HG03575 (cell line): ENCODE measurements at regions not wholly inside any gene's neighbourhood (a gene's known extent, or its start where the extent isn't known, plus 50 kb on each side); places are given as distances from the start of the nearest gene placed in this dataset.
A peak's percentile ranks its signal among the peaks of the same experiment; 100 is the strongest.

Experiments used
- ATAC-seq: cut with Tn5 transposase; IDR thresholded peaks from one replicate; pipeline ENCODE4 v1.9.1; 2021; ENCODE audit not compliant: unreplicated experiment, insufficient number of reproducible peaks, low FRiP score; ENCODE audit errors: extremely low read depth

DNA sequence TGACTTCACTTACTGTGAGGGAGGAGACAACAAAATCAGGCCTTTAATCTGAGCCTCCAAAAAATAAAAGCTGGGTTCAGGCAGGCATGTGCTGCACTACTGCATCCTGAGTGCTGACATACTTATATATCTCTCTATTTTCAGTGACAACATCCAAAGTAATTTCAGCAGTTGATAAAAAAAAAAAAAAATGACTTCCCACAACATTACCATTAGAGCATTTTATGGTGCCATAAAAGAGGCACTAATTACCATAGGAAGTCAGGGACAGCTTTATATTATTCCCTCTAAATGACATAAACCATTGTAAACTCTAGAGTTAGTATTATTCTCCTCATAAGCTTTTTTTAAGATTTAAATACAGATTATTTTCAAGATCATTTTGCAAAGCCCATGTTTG, 346.1 kb downstream of the SLCO4C1 start:
- ATAC-seq: no peak

DNA sequence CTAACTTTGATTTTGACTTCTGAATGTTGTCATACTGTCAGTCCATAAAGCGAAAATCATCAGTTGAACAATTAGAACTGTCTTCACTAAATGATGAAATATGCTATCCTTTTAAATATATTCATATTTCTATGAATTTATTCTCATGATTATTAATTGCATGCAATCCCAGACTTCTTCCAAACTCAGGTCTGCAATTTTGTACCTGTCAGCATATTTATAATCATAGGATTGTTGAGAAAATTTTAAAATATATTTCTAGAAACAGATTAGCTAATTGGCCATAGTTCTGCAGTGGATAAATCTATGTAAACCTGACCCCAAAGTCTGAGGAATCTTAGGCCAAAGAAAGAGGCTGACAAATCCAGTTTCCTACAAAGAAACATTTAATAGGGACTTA, 347.5 kb downstream of the SLCO4C1 start:
- ATAC-seq: no peak

DNA sequence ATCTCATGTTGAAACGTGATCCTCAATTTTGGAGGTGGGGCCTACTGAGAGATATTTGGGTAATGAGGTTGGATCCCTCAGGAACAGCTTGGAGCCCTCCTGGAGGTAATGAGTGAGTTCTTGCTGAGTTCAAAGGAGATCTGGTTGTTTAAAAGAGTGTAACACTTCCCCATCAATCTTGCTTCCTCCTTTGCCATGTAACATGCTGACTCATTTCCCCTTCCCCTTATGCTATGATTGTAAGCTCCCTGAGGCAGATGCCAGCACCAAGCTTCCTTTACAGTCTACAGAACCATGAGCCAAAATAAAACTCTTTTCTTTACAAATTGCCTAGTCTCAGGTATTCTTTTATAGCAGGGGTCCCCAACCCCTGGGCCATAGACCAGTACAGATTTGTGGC, 352.3 kb downstream of the SLCO4C1 start:
- ATAC-seq: no peak

DNA sequence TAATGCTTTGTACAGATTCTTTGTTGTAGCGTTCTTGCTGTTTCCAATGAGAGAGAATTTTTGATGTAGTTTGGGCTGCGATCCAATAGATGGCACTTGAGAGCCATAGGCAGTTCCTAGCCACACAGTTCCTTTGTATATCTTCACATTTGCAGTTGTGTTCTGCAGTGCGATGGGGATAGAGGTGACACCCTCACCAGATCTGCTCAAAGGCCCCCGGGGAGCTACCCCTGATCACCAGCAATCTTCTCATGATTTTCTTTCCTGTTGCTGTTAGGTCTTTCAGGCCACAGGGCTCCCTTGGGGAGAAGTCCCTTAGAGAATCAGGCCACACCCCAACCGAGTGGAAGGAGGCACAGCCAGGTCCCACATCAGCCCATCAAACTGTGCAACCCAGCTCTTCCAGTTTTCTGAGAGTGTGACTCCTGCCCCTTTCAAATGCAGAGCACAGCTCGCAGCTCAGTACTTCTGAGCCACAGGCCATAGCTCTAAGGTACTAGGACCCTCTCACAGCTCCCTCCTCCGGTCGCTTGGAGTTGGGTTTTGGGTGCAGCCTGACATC, 353.7 kb downstream of the SLCO4C1 start:
- peak; percentile 73 for ATAC-seq

DNA sequence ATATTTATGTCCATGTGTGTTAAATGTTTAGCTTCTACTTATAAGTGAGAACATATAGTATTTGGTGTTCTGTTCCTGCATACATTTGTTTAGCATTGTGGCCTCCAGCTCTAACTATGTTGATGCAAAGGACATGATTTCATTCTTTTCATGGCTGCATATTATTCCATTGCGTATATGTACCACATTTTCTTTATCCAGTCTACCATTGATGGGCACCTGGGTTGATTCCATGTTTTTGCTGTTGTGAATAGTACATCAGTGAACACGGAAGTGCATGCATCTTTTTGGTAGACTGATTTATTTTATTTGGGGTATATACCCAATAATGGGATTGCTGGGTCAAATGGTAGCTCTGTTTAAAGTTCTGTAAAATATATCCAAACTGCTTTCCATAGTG, 359.0 kb downstream of the SLCO4C1 start:
- no peak for ATAC-seq

DNA sequence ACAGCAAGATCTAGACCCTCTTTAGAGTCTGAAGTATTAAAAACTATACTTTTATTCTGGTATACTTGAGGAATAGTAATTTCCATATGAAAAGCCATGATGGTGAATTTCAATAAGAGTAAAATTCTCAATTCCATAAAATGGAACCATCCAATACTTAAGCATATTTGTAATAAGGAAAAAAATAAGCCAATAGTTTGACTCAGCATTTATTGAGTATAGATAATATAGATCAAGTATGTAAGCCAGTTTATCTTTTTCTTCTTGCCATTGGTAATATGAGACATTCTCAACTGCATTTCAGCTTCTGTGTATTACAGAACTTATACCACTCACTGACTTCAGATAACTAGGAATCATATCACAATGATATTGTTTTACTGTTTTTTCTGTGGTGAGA, 361.0 kb downstream of the SLCO4C1 start:
- ATAC-seq: no peak

DNA sequence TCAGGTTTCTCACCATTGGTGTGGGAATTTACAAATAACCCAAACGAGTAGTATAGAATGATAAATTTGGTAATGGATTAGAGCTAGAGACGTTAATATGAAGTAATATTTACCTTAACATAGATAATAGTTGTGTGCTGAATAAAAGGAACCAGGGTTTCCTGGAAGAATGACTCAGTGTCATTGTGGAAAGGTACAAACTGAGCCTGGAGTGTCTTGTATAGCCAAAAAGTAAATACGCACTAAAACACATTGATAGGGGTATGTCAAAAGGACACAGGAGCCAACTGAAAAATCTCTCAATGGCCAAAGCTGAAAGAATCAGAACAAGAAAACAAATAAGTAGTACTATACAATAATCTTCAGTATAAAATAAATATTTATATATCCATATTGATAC, 363.5 kb downstream of the SLCO4C1 start:
- no peak for ATAC-seq

DNA sequence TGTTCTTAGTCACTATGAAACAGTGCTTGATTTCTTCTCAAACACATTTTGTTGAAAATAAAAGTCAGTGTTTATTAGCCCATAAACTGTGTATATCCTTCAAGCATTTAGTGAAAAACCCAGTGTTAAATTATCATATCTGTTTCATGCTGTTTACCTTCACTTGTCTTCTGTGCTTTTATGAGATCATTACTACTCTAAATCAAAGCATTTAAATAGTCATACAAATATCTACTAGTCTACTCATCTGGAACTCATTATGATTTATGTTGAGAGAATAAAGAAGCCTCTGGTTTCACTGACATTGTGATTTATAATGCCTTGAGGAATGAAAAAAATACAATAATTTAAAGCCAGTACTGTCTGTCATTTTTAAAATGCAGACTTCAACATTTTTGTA, 366.5 kb downstream of the SLCO4C1 start:
- no peak for ATAC-seq

DNA sequence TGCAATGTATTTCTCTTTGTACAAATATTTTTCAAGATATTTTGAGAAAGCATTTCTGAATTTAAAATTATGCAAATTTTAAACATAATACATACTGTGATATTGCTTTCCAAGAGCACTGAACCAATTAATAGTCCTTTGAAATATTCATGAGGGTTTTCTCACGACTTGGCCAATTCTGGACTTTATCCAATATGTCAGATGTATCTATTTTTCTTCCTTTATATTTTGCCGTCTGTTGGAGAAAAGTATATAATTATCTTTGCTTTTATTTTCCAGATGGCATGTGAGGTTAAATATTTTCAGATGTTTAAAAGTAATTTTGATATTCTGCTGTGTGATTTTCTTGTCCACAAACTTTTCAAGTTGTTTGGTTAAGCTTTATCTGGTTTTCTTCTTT, 378.9 kb downstream of the SLCO4C1 start:
- no peak for ATAC-seq

DNA sequence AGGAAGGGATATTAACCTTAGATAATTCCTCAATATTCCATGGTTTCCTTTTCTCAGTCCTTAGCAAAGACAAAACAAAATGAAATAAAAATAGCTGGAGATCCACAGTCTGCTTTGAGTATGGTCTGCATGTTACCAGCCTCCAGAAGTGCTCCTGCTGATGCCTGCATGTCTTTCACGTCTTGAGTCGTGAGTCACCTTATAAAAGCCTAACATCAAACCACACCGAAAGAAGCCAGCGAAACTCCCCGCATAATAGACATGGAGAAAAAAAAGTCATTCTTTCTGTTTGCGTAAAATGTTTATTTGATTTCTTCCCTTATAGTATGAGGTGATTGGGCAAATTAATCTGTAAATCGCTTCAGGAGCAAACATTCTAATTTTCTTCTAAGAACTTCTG, 380.5 kb downstream of the SLCO4C1 start:
- no peak for ATAC-seq

DNA sequence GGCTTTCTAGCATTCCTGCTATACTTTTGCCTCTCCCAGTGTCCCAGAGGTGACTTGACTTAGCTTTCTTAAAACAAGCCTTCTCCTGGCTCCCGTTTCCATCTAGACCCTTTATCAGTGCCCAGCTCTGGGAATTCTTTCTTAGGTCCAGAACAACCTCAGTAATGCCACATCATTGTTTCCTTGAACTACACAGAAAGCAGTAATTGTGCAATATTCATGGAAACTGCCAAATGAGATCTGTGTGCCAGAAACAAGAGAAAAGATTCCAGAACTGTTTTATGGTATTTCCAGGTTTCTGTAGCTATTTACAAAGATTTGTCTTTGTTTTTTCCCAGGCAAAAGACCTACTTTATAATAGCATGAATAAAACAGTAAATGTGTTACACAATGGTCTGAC, 391.3 kb downstream of the SLCO4C1 start:
- ATAC-seq: no peak

DNA sequence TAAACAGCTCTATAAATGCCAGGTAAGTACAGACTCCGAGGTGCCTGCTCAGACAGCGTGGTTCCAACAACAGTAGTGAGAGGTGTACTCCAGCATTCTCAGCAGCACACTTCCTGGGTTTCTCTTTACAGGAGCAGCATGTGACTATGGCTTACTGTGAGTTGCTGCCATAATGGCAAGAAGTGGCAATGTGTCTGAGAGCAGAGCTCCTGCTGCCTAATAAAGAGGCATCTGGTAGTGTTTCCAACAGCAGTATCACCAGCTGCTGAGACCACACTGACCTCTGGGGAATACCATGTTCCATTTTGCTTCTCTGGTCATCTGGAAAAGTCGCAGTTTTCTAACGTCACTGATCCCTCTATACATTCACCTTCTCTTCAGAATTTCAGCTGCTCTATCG, 398.2 kb downstream of the SLCO4C1 start:
- ATAC-seq: no peak

DNA sequence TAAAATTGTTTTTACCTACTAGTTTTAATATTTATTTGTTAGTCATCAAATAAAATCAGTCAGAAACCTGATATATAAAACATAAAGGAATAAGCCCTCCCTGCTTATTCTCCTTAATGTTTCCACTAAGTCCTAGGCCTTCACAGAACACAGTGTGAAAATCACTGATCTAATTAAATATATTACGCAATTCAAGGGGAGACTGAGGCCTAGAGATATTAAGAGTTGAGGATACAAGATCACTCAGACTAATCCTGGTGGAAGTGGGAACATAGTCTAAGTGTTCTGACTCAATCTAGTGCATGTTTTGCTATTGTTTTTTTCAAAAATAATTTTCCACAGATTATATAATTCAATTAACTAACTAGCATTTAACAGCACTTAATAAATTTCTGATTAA, 401.1 kb downstream of the SLCO4C1 start:
- ATAC-seq: no peak

DNA sequence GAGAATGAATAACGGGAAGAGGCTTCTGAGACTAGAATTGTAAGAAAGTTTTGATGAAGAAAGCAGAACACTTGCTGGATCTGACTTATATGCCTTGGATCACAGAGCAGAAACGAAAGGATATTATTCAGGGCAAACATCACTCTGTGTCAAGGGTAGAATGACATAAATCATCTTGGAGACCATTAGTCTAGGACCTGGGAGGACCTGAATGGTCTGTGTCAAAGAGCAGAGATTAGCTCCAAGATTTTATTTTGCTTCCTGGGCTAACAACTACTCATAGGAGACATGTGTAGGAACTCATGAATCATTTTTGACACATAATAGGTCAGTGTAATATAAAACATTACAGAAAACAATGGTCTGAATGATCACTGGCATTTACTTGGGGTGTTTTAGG, 417.9 kb downstream of the SLCO4C1 start:
- no peak for ATAC-seq

DNA sequence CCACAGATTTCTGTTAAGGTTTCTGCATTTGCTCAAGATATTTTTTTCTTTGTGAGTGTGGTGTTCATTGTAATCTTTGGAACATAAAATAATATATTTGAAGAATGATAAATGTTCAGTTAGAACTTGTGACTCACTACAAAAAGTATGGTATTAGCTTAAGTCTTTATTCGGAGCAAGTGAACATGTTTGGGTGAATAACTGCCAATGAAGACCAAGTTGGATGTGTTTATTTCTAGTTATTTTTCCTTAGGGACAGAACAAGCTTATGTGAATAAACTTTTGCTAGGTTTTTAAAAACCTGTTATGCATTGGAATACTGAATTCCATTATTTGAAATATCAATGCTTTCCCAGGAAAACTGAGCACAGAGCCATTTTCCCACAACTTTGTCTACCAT, 418.6 kb downstream of the SLCO4C1 start:
- no peak for ATAC-seq

DNA sequence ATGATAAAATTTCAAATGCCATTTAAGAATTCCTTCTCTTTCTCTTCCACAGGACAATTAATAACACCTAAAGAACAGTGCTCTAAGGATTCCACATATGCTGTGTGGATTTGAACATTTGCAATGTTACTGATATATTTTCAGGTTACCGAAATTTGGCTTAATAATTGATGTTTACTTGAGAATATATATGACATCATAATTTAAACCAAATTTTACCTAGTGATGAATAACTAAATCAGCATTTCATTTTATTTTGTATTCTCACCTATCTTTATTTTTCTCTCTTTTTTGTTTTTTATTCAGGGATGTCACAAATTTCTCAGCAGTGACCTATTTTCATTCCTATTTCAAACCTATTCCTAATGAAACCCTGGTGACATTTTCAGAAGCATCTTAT, 429.6 kb downstream of the SLCO4C1 start:
- no peak for ATAC-seq

DNA sequence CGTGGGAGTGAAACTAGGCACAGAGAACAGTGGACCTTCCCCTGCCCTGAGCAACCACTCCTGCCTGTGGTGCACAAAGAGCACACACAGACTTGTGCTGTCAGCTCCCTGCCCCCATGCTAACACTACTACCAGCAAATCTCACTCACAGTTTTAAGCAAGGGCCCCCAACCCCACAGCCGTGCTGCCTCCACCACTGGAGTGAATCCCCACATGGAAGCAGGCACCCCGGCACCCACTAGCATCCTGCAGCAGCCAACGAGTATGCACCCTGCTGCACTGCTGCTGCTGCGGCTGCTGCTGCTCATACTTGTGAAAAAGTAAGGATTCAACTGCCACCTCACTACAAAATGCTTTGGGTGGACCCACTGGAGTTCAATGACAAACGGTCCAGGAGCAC, 435.5 kb downstream of the SLCO4C1 start:
- ATAC-seq: no peak

DNA sequence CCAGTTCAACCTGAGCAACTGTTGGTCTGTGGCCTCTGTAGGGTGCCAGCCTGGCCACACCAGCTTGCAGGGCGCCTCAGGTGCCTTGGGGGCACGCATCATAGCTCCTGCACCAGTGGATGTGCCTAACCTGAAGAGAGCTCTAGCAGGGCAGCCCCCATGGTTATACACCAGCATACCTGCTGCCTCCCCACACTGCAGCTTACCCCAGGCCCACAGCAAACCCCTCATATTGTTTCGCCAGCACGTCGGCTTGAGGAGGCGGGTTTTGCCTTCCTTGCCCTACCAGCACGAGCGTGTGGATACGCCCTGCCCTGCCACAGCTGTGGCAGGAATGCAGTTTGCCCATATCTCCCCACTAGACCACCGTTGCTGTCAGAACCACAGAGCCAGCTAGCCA, 435.9 kb downstream of the SLCO4C1 start:
- no peak for ATAC-seq

DNA sequence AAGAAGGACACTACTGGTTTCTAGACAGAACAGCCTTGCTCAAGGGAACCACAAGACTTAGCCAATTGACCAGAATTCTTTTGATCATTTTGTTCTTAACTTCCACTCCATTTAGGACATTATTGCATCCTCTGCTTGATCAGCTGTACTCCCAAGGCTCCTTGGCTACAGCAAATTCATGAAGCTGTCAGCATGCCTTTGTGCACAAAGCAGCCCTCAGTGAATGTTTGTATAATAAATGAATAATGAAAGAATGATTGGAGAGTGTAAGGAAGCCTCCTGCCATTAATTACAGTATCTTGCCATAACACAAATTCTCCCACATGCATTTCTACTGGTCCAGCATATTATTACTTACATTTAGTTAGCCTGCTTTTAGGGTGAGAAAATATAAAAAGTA, 449.6 kb downstream of the SLCO4C1 start:
- ATAC-seq: no peak

DNA sequence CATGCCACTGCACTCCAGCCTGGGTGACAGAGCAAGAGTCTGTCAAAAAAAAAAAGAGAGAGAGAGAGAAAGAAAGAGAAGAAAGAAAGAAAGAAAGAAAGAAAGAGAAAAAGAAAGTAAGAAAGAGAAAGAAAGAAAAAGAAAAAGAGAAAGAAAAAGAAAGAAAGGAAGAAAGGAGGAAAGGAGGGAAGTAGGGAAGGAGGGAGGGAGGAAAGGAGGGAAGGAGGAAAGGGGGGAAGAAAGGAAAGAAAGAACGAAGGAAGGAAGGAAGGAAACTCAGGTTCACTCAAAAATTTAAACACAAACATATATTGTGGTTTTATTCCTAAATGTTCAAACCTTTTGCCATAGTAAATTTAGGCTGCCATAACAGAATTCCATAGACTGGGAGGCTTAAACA, 453.0 kb downstream of the SLCO4C1 start:
- ATAC-seq: no peak

DNA sequence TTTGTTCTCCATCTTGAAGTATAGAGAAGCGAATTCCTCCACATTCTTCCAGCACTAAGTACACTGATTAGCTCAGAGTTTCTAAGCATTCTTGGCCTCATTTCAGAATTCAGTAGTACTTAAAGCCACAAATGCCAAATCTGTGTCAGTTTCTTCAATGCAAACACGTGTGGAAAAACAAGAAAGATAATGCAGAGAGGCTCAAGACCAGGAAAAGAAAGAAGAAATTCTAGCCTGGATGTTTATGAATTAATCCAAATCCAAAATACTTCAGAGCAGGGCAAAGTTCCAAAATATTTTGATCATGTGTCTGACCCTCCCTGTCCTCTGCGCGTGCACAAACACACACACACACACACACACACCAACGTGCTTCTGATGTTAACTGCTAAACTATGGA, 457.6 kb downstream of the SLCO4C1 start:
- no peak for ATAC-seq

DNA sequence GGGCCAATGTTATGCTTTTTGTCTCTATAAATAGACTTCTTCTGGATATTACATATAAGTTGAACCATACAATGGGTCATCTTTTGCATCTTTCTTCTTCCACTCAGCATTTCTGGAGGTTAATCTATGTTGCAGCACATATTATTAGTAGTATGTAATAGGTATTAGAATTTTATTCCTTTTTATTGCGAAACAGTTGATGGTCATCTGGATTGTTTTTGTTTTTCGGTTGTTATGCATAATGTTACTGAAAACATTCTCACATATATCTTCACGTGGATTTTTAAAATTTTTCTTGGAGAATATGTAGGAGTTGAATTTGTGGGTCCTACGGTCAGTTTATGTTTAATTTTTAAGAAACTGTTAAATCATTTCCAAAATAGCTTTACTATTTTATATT, 466.8 kb downstream of the SLCO4C1 start:
- ATAC-seq: no peak
